ENCODE measurements at regions not wholly inside any gene's neighbourhood (a gene's known extent, or its start where the extent isn't known, plus 50 kb on each side); places are given as distances from the start of the nearest gene placed in this dataset.

GRCh38 chr2:139769633-139770032, 989.4 kb upstream of the NXPH2 start:
- Histone ChIP-seq H3K79me2 (ENCODE audit: control insufficient read depth, insufficient read depth, low read length) (no peaks in the 10 kb centered on the region), H2AFZ (ENCODE audit: low read depth, low read length) (no peak overlapping the region), H3K4me1 (ENCODE audit: control insufficient read depth, extremely low read depth, insufficient read depth, low read length) (no peaks in the 10 kb centered on the region), H3K9ac (replicated peaks; ENCODE audit: extremely low read depth, insufficient read depth, low read length) (no peak overlapping the region), H3K4me2 (ENCODE audit: insufficient read depth, low read length) (no peak overlapping the region), H3K27ac (ENCODE audit: insufficient read depth, low read depth, low read length) (no peak overlapping the region), H3K27me3 (ENCODE audit: control insufficient read depth in 2 of 2, insufficient read depth in 2 of 2, low read length in 2 of 2) (no peaks in the 10 kb centered on the region), H3K9me1 (replicated peaks; ENCODE audit: control insufficient read depth, extremely low read depth, insufficient read depth, low read length) (no peaks in the 10 kb centered on the region), H4K20me1 (replicated peaks; ENCODE audit: control insufficient read depth, extremely low read depth, insufficient read depth, low read length) (no peaks in the 10 kb centered on the region), H3K9me3 (replicated peaks; ENCODE audit: control insufficient read depth, insufficient read depth, low read length) (no peaks in the 10 kb centered on the region), H3K36me3 (ENCODE audit: control insufficient read depth in 2 of 2, extremely low read depth in 1 of 2, insufficient read depth in 2 of 2, low read length in 2 of 2) (no peaks in the 10 kb centered on the region), H3K4me3 (replicated peaks in 1 of 3; ENCODE audit: insufficient read depth in 1 of 3, low read depth in 1 of 3, low read length in 3 of 3) (no peak overlapping the region)
- DNase-seq (ENCODE audit: low read depth, low spot score) (no peak), FAIRE-seq (no peak)
- ChIA-PET CTCF (no interaction called here), POLR2A (no interaction called here)
- no TSS peak for BruUV-seq (replicated peaks)
- intact Hi-C loops (cut with micrococcal nuclease) = no loop called here
- dilution Hi-C loops (cut with MboI; ENCODE audit: extremely low pct_ligation_motif_present, low sequenced_read_pairs) = no loop called here
- TF ChIP-seq FOS (IDR thresholded peaks at IDR 0.05; ENCODE audit: borderline replicate concordance, insufficient read depth, low read length) (no peak), POLR2A (IDR thresholded peaks at IDR 0.05; ENCODE audit: low read depth, low read length) (no peak), MAX (IDR thresholded peaks at IDR 0.05; ENCODE audit: insufficient read depth, insufficient read length) (no peak), GATA2 (IDR thresholded peaks at IDR 0.05; ENCODE audit: insufficient read depth, insufficient read length, low read depth, low read length) (no peak), EZH2 (IDR thresholded peaks at IDR 0.05; ENCODE audit: borderline replicate concordance, low read depth, low read length, severe bottlenecking) (no peak)

- ChIA-PET CTCF (no interaction called here), POLR2A (no interaction called here)
These were observed 983.5 kb upstream of the NXPH2 start for GRCh38 chr2:139763705-139764104.

More at GRCh38 chr2:139763705-139764104, 983.5 kb upstream of the NXPH2 start:
- no peak for FAIRE-seq
- H3K4me3 ChIP-seq (replicated peaks in 1 of 3; ENCODE audit: insufficient read depth in 1 of 3, low read depth in 1 of 3, low read length in 3 of 3) = no peak overlapping the region
- no peak overlapping the region for H2AFZ ChIP-seq (ENCODE audit: low read depth, low read length)
- no peak for DNase-seq (ENCODE audit: low read depth, low spot score)
- dilution Hi-C loops (cut with MboI; ENCODE audit: extremely low pct_ligation_motif_present, low sequenced_read_pairs) = no loop called here
- intact Hi-C loops (cut with micrococcal nuclease) = no loop called here
- no TSS peak for BruUV-seq (replicated peaks)
- no peak overlapping the region for H3K4me2 ChIP-seq (ENCODE audit: insufficient read depth, low read length)
- no peak for TF ChIP-seq POLR2A (IDR thresholded peaks at IDR 0.05; ENCODE audit: low read depth, low read length)
- TF ChIP-seq JUN (IDR thresholded peaks at IDR 0.05; ENCODE audit: borderline replicate concordance, insufficient read depth, insufficient read length, low read depth) = no peak
- TF ChIP-seq GATA2 (IDR thresholded peaks at IDR 0.05; ENCODE audit: insufficient read depth, insufficient read length, low read depth, low read length) = no peak
- TF ChIP-seq EZH2 (IDR thresholded peaks at IDR 0.05; ENCODE audit: borderline replicate concordance, low read depth, low read length, severe bottlenecking) = no peak
- TF ChIP-seq POLR2AphosphoS5 (IDR thresholded peaks at IDR 0.05; ENCODE audit: insufficient read depth, low read depth, low read length) = no peak
- no peak for TF ChIP-seq CTCF (IDR thresholded peaks at IDR 0.05; ENCODE audit: extremely low read depth in 1 of 2, insufficient read depth in 1 of 2, low read depth in 1 of 2, low read length in 2 of 2)
- no peak for TF ChIP-seq FOS (IDR thresholded peaks at IDR 0.05; ENCODE audit: borderline replicate concordance, insufficient read depth, low read length)
- no peak for TF ChIP-seq MYC (IDR thresholded peaks at IDR 0.05; ENCODE audit: low read depth, low read length)
- TF ChIP-seq MAX (IDR thresholded peaks at IDR 0.05; ENCODE audit: insufficient read depth, insufficient read length) = no peak
- H3K27ac ChIP-seq (ENCODE audit: insufficient read depth, low read depth, low read length) = no peak overlapping the region
- no peak overlapping the region for H3K9ac ChIP-seq (replicated peaks; ENCODE audit: extremely low read depth, insufficient read depth, low read length)
- no peaks in the 10 kb centered on the region for H3K9me1 ChIP-seq (replicated peaks; ENCODE audit: control insufficient read depth, extremely low read depth, insufficient read depth, low read length)
- H3K79me2 ChIP-seq (ENCODE audit: control insufficient read depth, insufficient read depth, low read length) = no peaks in the 10 kb centered on the region
- H3K27me3 ChIP-seq (ENCODE audit: control insufficient read depth in 2 of 2, insufficient read depth in 2 of 2, low read length in 2 of 2) = no peaks in the 10 kb centered on the region
- H4K20me1 ChIP-seq (replicated peaks; ENCODE audit: control insufficient read depth, extremely low read depth, insufficient read depth, low read length) = no peaks in the 10 kb centered on the region
- no peaks in the 10 kb centered on the region for H3K36me3 ChIP-seq (ENCODE audit: control insufficient read depth in 2 of 2, extremely low read depth in 1 of 2, insufficient read depth in 2 of 2, low read length in 2 of 2)
- no peaks in the 10 kb centered on the region for H3K9me3 ChIP-seq (replicated peaks; ENCODE audit: control insufficient read depth, insufficient read depth, low read length)
- H3K4me1 ChIP-seq (ENCODE audit: control insufficient read depth, extremely low read depth, insufficient read depth, low read length) = no peaks in the 10 kb centered on the region
